Suprapubic skin (tissue), 4 donors: ENCODE measurements at regions not wholly inside any gene's neighbourhood (a gene's known extent, or its start where the extent isn't known, plus 50 kb on each side); places are given as distances from the start of the nearest gene placed in this dataset.
"Not testable (repeated sequence)": the region's sequence is repeated elsewhere in the genome, so short reads cannot be mapped to it uniquely, and the experiment has no call there.

ENCODE experiments used
- DNase-seq, 2 donors: peaks; one replicate each; pipeline ENCODE4 v3.0.0-alpha.2; 2019; ENCODE audit warnings: low spot score in 2 of 2
- H3K27ac ChIP-seq: fragments of 200-600 bp; sonication (generic); one replicate; pipeline ENCODE4 v1.5.1; 2019
- H3K27me3 ChIP-seq: fragments of 200-600 bp; sonication (generic); one replicate; pipeline ENCODE4 v1.5.1; 2019
- H3K36me3 ChIP-seq: fragments of 200-600 bp; sonication (generic); one replicate; pipeline ENCODE4 v1.5.1; 2019
- H3K4me1 ChIP-seq: fragments of 200-600 bp; sonication (generic); one replicate; pipeline ENCODE4 v1.5.1; 2019
- H3K4me3 ChIP-seq: fragments of 200-600 bp; sonication (generic); one replicate; pipeline ENCODE4 v1.5.1; 2019; ENCODE audit warnings: mild to moderate bottlenecking
- H3K9me3 ChIP-seq: fragments of 200-600 bp; sonication (generic); one replicate; pipeline ENCODE4 v1.5.1; 2019
- CTCF ChIP-seq, 2 donors: fragments of 200-600 bp in 1 of 2; fragments of 450-650 bp in 1 of 2; sonication (generic) in 1 of 2; IDR thresholded peaks; one replicate each; pipeline ENCODE4 v1.5.1; 2016 to 2019; ENCODE audit warnings: antibody characterized with exemption in 2 of 2, mild to moderate bottlenecking in 1 of 2, moderate library complexity in 1 of 2
- EP300 ChIP-seq: sonication (generic); formaldehyde crosslinking; IDR thresholded peaks from one replicate; pipeline ENCODE4 v1.6.1; 2017; ENCODE audit warnings: antibody characterized with exemption
- POLR2A ChIP-seq, 2 donors: fragments of 450-650 bp; IDR thresholded peaks; one replicate each; pipeline ENCODE4 v1.6.1; 2017; ENCODE audit warnings: antibody characterized with exemption in 2 of 2, mild to moderate bottlenecking in 2 of 2, moderate library complexity in 2 of 2
- POLR2AphosphoS5 ChIP-seq, 3 donors: sonication (generic); formaldehyde crosslinking; IDR thresholded peaks; one replicate each; pipeline ENCODE4 v1.6.1; 2017; ENCODE audit warnings: antibody characterized with exemption in 3 of 3
- WGBS: methylation state at CpG from one replicate; pipeline ENCODE4 v1.1.5; 2018; 5-methylcytosine and 5-hydroxymethylcytosine counted together

DNA sequence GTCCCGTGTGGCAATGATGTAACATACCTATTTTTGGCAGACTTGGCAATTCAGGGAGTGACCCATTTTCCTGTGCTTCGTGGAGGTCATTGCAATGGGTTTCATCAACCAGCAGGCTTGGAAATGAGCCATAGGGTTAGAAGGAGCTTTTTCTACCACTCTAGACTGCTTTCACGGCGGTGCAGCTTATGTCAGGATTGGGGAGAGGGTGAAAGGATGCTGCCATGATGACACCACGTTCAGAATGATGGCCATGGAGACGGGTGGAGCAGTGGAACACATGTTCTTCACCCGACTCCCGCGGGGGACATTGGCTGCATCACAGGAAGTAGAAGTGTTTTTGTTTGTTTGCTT lies 220.2 kb downstream of the EMX2 start:
- Histone ChIP-seq H3K36me3 (no peaks in the 10 kb centered on the region), H3K9me3 (no peaks in the 10 kb centered on the region), H3K4me1 (no peaks in the 10 kb centered on the region), H3K4me3 (no peak overlapping the region), H3K27ac (no peak overlapping the region), H3K27me3 (peaks cover 11% of the 10 kb centered on the region)
- no peak for DNase-seq
- TF ChIP-seq CTCF (IDR thresholded peaks at IDR 0.05) (no peak), POLR2AphosphoS5 (IDR thresholded peaks at IDR 0.05) (no peak), EP300 (no peak), POLR2A (IDR thresholded peaks at IDR 0.05) (no peak)
- 44% methylated on average over 4 of the region's 9 CpGs for WGBS

- DNase-seq = no peak
- H3K4me1 ChIP-seq = no peaks in the 10 kb centered on the region
- H3K36me3 ChIP-seq = no peaks in the 10 kb centered on the region
- H3K27ac ChIP-seq = no peak overlapping the region
- peaks cover 11% of the 10 kb centered on the region for H3K27me3 ChIP-seq
- WGBS = 81% methylated on average over 4 of the region's 4 CpGs
- TF ChIP-seq EP300 = no peak
- TF ChIP-seq POLR2AphosphoS5 (IDR thresholded peaks at IDR 0.05) = no peak
- no peaks in the 10 kb centered on the region for H3K9me3 ChIP-seq
- no peak overlapping the region for H3K4me3 ChIP-seq
Measured at GRCh38 chr10:117763528-117763927, 221.0 kb downstream of the EMX2 start.

DNA sequence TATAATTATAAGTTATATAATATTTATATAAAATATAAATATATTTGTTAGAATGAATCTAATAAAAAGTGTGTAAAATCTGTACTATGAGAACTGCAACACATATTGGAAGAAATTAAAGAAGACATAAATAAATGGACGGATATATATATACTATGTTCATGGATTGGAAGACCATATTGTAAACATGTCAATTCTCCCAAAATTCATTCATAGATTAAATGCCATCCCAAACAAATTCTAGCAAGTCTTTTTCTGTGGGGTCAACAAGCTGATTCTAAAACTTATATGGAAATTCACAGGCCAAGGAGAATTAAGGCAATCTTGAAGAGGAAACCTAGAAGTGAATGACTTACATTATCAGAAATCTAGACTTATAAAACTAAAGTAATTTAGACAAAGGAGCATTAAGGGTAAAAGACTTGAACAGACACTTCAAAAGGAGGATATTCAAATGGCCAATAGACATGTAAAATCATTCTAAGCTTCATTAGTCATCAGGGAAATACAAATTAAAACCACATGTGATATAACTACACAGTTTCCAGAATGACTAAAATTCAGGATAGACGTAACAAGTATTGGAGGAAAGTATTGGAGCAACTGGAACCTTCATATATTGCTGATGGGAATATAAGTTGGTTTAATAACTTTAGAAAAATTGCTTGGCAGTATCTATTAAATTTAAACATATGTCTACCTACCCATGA lies 225.9 kb downstream of the EMX2 start:
- DNase-seq = no peak
- no peak overlapping the region for H3K27ac ChIP-seq
- H3K27me3 ChIP-seq = peaks cover 4% of the 10 kb centered on the region
- H3K36me3 ChIP-seq = no peaks in the 10 kb centered on the region
- TF ChIP-seq EP300 (no peak), POLR2AphosphoS5 (IDR thresholded peaks at IDR 0.05) (no peak), POLR2A (IDR thresholded peaks at IDR 0.05) (no peak), CTCF (IDR thresholded peaks at IDR 0.05) (no peak)
- H3K9me3 ChIP-seq = no peaks in the 10 kb centered on the region
- WGBS = 87% methylated on average over 2 of the region's 2 CpGs
- H3K4me3 ChIP-seq = no peak overlapping the region
- no peaks in the 10 kb centered on the region for H3K4me1 ChIP-seq

DNA sequence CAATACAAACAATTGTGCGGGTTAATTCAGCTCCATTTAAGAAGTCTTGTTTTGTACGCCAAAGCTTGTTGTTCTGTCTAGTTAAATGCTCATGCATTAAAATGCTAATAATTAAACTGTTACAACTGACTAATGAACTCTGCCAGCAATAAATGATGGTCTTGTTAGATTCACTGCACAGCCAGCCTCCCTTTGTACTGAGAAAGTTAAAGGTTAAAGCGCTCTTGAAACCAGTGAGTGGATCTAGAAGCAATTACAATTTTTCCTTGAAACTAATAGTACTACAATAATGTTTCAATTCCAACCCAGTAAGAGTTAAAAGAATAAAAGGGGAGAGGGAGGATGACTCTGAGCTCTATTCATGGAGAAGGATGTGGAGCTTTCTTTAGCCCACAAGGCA lies 233.0 kb downstream of the EMX2 start:
- Histone ChIP-seq H3K27me3 (peaks cover 4% of the 10 kb centered on the region), H3K36me3 (no peaks in the 10 kb centered on the region), H3K4me1 (no peaks in the 10 kb centered on the region), H3K4me3 (no peak overlapping the region), H3K27ac (no peak overlapping the region), H3K9me3 (no peaks in the 10 kb centered on the region)
- TF ChIP-seq EP300 (no peak), POLR2AphosphoS5 (IDR thresholded peaks at IDR 0.05) (no peak), POLR2A (IDR thresholded peaks at IDR 0.05) (no peak), CTCF (IDR thresholded peaks at IDR 0.05) (no peak)
- 92% methylated on average over 3 of the region's 3 CpGs for WGBS
- no peak for DNase-seq

DNA sequence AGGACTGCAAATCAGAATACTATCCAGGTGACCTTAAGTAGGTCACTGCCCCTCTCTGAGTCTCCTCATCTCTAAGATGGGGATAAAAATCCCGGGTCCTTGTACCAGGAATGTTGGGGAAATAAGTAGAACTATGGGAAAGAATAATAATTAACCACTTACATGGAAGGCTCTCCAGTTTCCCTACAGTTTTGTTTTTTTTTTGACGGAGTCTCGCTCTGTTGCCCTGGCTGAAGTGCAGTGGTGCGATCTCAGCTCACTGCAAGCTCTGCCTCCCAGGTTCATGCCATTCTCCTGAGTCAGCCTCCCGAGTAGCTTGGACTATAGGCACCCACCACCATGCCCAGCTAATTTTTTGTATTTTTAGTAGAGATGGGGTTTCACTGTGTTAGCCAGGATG lies 234.7 kb downstream of the EMX2 start:
- not testable (repeated sequence) for H3K36me3 ChIP-seq, H3K4me1 ChIP-seq, H3K4me3 ChIP-seq, H3K27ac ChIP-seq, DNase-seq, H3K9me3 ChIP-seq, H3K27me3 ChIP-seq
- 89% methylated on average over 5 of the region's 5 CpGs for WGBS

DNA sequence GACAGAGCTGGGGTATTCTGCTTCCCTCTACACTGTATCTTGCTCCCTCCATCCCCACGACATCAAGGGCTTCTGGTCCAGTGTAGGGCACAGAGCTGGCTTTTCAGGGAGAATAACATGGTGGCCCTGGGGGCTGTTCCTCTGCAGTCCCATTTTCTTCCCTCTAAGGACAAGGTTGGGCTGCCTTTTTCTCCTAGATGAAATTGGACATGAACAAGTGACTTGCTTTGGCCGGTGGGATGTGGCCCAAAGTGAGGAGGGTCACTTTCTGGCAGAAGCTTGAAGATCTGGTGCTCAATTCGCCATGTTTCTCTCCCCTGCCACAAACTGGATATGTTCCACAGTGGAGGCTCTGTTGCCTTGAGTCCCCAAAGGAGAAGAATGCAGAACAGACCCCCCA lies 235.7 kb downstream of the EMX2 start:
- H3K36me3 ChIP-seq = no peaks in the 10 kb centered on the region
- WGBS = 75% methylated on average over 3 of the region's 3 CpGs
- no peak overlapping the region for H3K4me3 ChIP-seq
- H3K27ac ChIP-seq = no peak overlapping the region
- no peak for DNase-seq
- no peaks in the 10 kb centered on the region for H3K9me3 ChIP-seq
- H3K4me1 ChIP-seq = no peaks in the 10 kb centered on the region
- H3K27me3 ChIP-seq = no peaks in the 10 kb centered on the region
- no peak for TF ChIP-seq POLR2AphosphoS5 (IDR thresholded peaks at IDR 0.05)
- TF ChIP-seq POLR2A (IDR thresholded peaks at IDR 0.05) = no peak
- no peak for TF ChIP-seq CTCF (IDR thresholded peaks at IDR 0.05)
- no peak for TF ChIP-seq EP300
